ENCODE measurements at regions not wholly inside any gene's neighbourhood (a gene's known extent, or its start where the extent isn't known, plus 50 kb on each side); places are given as distances from the start of the nearest gene placed in this dataset.

GRCh38 chr1:187928696-187929095 lies 1099.9 kb downstream of the PLA2G4A start:
- Mint-ChIP-seq H3K27ac (no peak overlapping the region), H3K4me1 (no peaks in the 10 kb centered on the region), H3K4me3 (no peak overlapping the region), H3K36me3 (no peaks in the 10 kb centered on the region), H3K9me3 (peaks cover 0 to 7% (median 3%) of the 10 kb centered on the region in 8 donors), H3K27me3 (no peaks in the 10 kb centered on the region)
- Histone ChIP-seq H3K4me1 (ENCODE audit: insufficient read depth, low read length) (no peaks in the 10 kb centered on the region), H3K27ac (ENCODE audit: low read depth, low read length) (no peak overlapping the region), H3K27me3 (ENCODE audit: insufficient read depth, low read length) (no peaks in the 10 kb centered on the region), H3K4me3 (ENCODE audit: low read length in 2 of 2) (no peak overlapping the region), H3K36me3 (ENCODE audit: insufficient read depth, low read length) (no peaks in the 10 kb centered on the region), H3K9me3 (ENCODE audit: control insufficient read depth in 1 of 2, low read length in 2 of 2) (no peaks in the 10 kb centered on the region)
- DNase-seq, result no peak
- CTCF ChIA-PET (ENCODE audit: partially characterized antibody), result no interaction called here
- POLR2A ChIA-PET (ENCODE audit: partially characterized antibody), result no interaction called here
- intact Hi-C loops (cut with micrococcal nuclease), result no loop called here

GRCh38 chr1:187931776-187932175 lies 1103.0 kb downstream of the PLA2G4A start:
- H3K27ac ChIP-seq (ENCODE audit: low read depth, low read length), result no peak overlapping the region
- no peaks in the 10 kb centered on the region for H3K4me1 Mint-ChIP-seq
- H3K9me3 ChIP-seq (ENCODE audit: control insufficient read depth in 1 of 2, low read length in 2 of 2), result no peaks in the 10 kb centered on the region
- H3K27me3 ChIP-seq (ENCODE audit: insufficient read depth, low read length), result no peaks in the 10 kb centered on the region
- no peak overlapping the region for H3K4me3 ChIP-seq (ENCODE audit: low read length in 2 of 2)
- no peaks in the 10 kb centered on the region for H3K36me3 ChIP-seq (ENCODE audit: insufficient read depth, low read length)
- no peaks in the 10 kb centered on the region for H3K27me3 Mint-ChIP-seq
- DNase-seq, result no peak
- no peaks in the 10 kb centered on the region for H3K4me1 ChIP-seq (ENCODE audit: insufficient read depth, low read length)
- peaks cover 0 to 11% (median 5%) of the 10 kb centered on the region in 8 donors for H3K9me3 Mint-ChIP-seq
- H3K4me3 Mint-ChIP-seq, result no peak overlapping the region
- intact Hi-C loops (cut with micrococcal nuclease), result no loop called here
- POLR2A ChIA-PET (ENCODE audit: partially characterized antibody), result no interaction called here
- H3K36me3 Mint-ChIP-seq, result no peaks in the 10 kb centered on the region
- H3K27ac Mint-ChIP-seq, result no peak overlapping the region
- CTCF ChIA-PET (ENCODE audit: partially characterized antibody), result no interaction called here

- no peaks in the 10 kb centered on the region for H3K9me3 ChIP-seq (ENCODE audit: control insufficient read depth in 1 of 2, low read length in 2 of 2)
- H3K4me3 ChIP-seq (ENCODE audit: low read length in 2 of 2), result no peak overlapping the region
- intact Hi-C loops (cut with micrococcal nuclease), result no loop called here
- Mint-ChIP-seq H3K9me3 (peaks cover 0 to 12% (median 5%) of the 10 kb centered on the region in 8 donors), H3K36me3 (no peaks in the 10 kb centered on the region), H3K4me3 (no peak overlapping the region), H3K4me1 (no peaks in the 10 kb centered on the region), H3K27ac (no peak overlapping the region), H3K27me3 (no peaks in the 10 kb centered on the region)
- no peak overlapping the region for H3K27ac ChIP-seq (ENCODE audit: low read depth, low read length)
- H3K4me1 ChIP-seq (ENCODE audit: insufficient read depth, low read length), result no peaks in the 10 kb centered on the region
- ChIA-PET POLR2A (ENCODE audit: partially characterized antibody) (no interaction called here), CTCF (ENCODE audit: partially characterized antibody) (no interaction called here)
- DNase-seq, result no peak
- H3K27me3 ChIP-seq (ENCODE audit: insufficient read depth, low read length), result no peaks in the 10 kb centered on the region
- no peaks in the 10 kb centered on the region for H3K36me3 ChIP-seq (ENCODE audit: insufficient read depth, low read length)
Measured at GRCh38 chr1:187933562-187934419, 1105.0 kb downstream of the PLA2G4A start.

- ChIA-PET CTCF (ENCODE audit: partially characterized antibody) (no interaction called here), POLR2A (ENCODE audit: partially characterized antibody) (no interaction called here)
- no peak overlapping the region for H3K4me3 ChIP-seq (ENCODE audit: low read length in 2 of 2)
- H3K27ac Mint-ChIP-seq, result no peak overlapping the region
- no peaks in the 10 kb centered on the region for H3K9me3 ChIP-seq (ENCODE audit: control insufficient read depth in 1 of 2, low read length in 2 of 2)
- H3K27ac ChIP-seq (ENCODE audit: low read depth, low read length), result no peak overlapping the region
- H3K4me1 ChIP-seq (ENCODE audit: insufficient read depth, low read length), result no peaks in the 10 kb centered on the region
- H3K36me3 ChIP-seq (ENCODE audit: insufficient read depth, low read length), result no peaks in the 10 kb centered on the region
- intact Hi-C loops (cut with micrococcal nuclease), result no loop called here
- DNase-seq, result no peak
- H3K36me3 Mint-ChIP-seq, result no peaks in the 10 kb centered on the region
- no peaks in the 10 kb centered on the region for H3K4me1 Mint-ChIP-seq
- no peaks in the 10 kb centered on the region for H3K27me3 ChIP-seq (ENCODE audit: insufficient read depth, low read length)
- H3K9me3 Mint-ChIP-seq, result peaks cover 0 to 11% (median 6%) of the 10 kb centered on the region in 8 donors
- no peaks in the 10 kb centered on the region for H3K27me3 Mint-ChIP-seq
- H3K4me3 Mint-ChIP-seq, result no peak overlapping the region
Measured at GRCh38 chr1:187936667-187937066, 1107.9 kb downstream of the PLA2G4A start.

- ChIA-PET CTCF (ENCODE audit: partially characterized antibody) (no interaction called here), POLR2A (ENCODE audit: partially characterized antibody) (no interaction called here)
- H3K27ac ChIP-seq (ENCODE audit: low read depth, low read length), result no peak overlapping the region
- H3K4me1 Mint-ChIP-seq, result no peaks in the 10 kb centered on the region
- no peak for DNase-seq
- H3K9me3 Mint-ChIP-seq, result peaks cover 0 to 15% (median 7%) of the 10 kb centered on the region in 8 donors
- H3K36me3 Mint-ChIP-seq, result no peaks in the 10 kb centered on the region
- H3K27me3 ChIP-seq (ENCODE audit: insufficient read depth, low read length), result no peaks in the 10 kb centered on the region
- no peak overlapping the region for H3K4me3 Mint-ChIP-seq
- no peaks in the 10 kb centered on the region for H3K36me3 ChIP-seq (ENCODE audit: insufficient read depth, low read length)
- no peak overlapping the region for H3K27ac Mint-ChIP-seq
- no peaks in the 10 kb centered on the region for H3K27me3 Mint-ChIP-seq
- intact Hi-C loops (cut with micrococcal nuclease), result no loop called here
- H3K9me3 ChIP-seq (ENCODE audit: control insufficient read depth in 1 of 2, low read length in 2 of 2), result no peaks in the 10 kb centered on the region
- no peaks in the 10 kb centered on the region for H3K4me1 ChIP-seq (ENCODE audit: insufficient read depth, low read length)
- H3K4me3 ChIP-seq (ENCODE audit: low read length in 2 of 2), result no peak overlapping the region
Measured at GRCh38 chr1:187938092-187938491, 1109.3 kb downstream of the PLA2G4A start.

- no peak overlapping the region for H3K27ac Mint-ChIP-seq
- no peaks in the 10 kb centered on the region for H3K4me1 Mint-ChIP-seq
- Histone ChIP-seq H3K4me1 (ENCODE audit: insufficient read depth, low read length) (no peaks in the 10 kb centered on the region), H3K4me3 (ENCODE audit: low read length in 2 of 2) (no peak overlapping the region), H3K9me3 (ENCODE audit: control insufficient read depth in 1 of 2, low read length in 2 of 2) (no peaks in the 10 kb centered on the region), H3K27me3 (ENCODE audit: insufficient read depth, low read length) (no peaks in the 10 kb centered on the region), H3K36me3 (ENCODE audit: insufficient read depth, low read length) (no peaks in the 10 kb centered on the region), H3K27ac (ENCODE audit: low read depth, low read length) (no peak overlapping the region)
- ChIA-PET POLR2A (ENCODE audit: partially characterized antibody) (no interaction called here), CTCF (ENCODE audit: partially characterized antibody) (no interaction called here)
- H3K4me3 Mint-ChIP-seq, result no peak overlapping the region
- H3K27me3 Mint-ChIP-seq, result no peaks in the 10 kb centered on the region
- peaks cover 4 to 33% (median 12%) of the 10 kb centered on the region in 8 donors for H3K9me3 Mint-ChIP-seq
- H3K36me3 Mint-ChIP-seq, result peaks cover 0 to 2% of the 10 kb centered on the region in 2 donors
- no peak for DNase-seq
- intact Hi-C loops (cut with micrococcal nuclease), result no loop called here
Measured at GRCh38 chr1:187942986-187943385, 1114.2 kb downstream of the PLA2G4A start.

- ChIA-PET CTCF (ENCODE audit: partially characterized antibody) (no interaction called here), POLR2A (ENCODE audit: partially characterized antibody) (no interaction called here)
- H3K27me3 Mint-ChIP-seq, result no peaks in the 10 kb centered on the region
- no peak overlapping the region for H3K27ac ChIP-seq (ENCODE audit: low read depth, low read length)
- H3K4me3 ChIP-seq (ENCODE audit: low read length in 2 of 2), result no peak overlapping the region
- no peak overlapping the region for H3K27ac Mint-ChIP-seq
- DNase-seq, result no peak
- H3K36me3 ChIP-seq (ENCODE audit: insufficient read depth, low read length), result no peaks in the 10 kb centered on the region
- H3K4me3 Mint-ChIP-seq, result no peak overlapping the region
- H3K36me3 Mint-ChIP-seq, result peaks cover 0 to 2% of the 10 kb centered on the region in 2 donors
- intact Hi-C loops (cut with micrococcal nuclease), result no loop called here
- no peaks in the 10 kb centered on the region for H3K4me1 ChIP-seq (ENCODE audit: insufficient read depth, low read length)
- H3K4me1 Mint-ChIP-seq, result no peaks in the 10 kb centered on the region
- no peaks in the 10 kb centered on the region for H3K9me3 ChIP-seq (ENCODE audit: control insufficient read depth in 1 of 2, low read length in 2 of 2)
- H3K9me3 Mint-ChIP-seq, result peaks cover 4 to 38% (median 16%) of the 10 kb centered on the region in 8 donors
- H3K27me3 ChIP-seq (ENCODE audit: insufficient read depth, low read length), result no peaks in the 10 kb centered on the region
Measured at GRCh38 chr1:187943606-187944403, 1115.1 kb downstream of the PLA2G4A start.
